SJCRH30 (cell line): ENCODE measurements at regions not wholly inside any gene's neighbourhood (a gene's known extent, or its start where the extent isn't known, plus 50 kb on each side); places are given as distances from the start of the nearest gene placed in this dataset.
"Not testable (repeated sequence)": the region's sequence is repeated elsewhere in the genome, so short reads cannot be mapped to it uniquely, and the experiment has no call there.

ENCODE experiments used
- DNase-seq, 2 experiments: peaks; one replicate each; pipeline ENCODE4 v3.0.0-alpha.2; 2015 to 2020
- H3K27ac ChIP-seq: fragments of 250-450 bp; sonication (Bioruptor Pico); 2 replicates; pipeline ENCODE4 v1.5.1; 2020; ENCODE audit warnings: mild to moderate bottlenecking, moderate library complexity
- H3K27me3 ChIP-seq: fragments of 250-450 bp; sonication (Bioruptor Pico); 2 replicates; pipeline ENCODE4 v1.5.1; 2020; ENCODE audit warnings: mild to moderate bottlenecking, moderate library complexity
- H3K36me3 ChIP-seq: fragments of 250-450 bp; sonication (Bioruptor Pico); 2 replicates; pipeline ENCODE4 v1.5.1; 2020; ENCODE audit warnings: mild to moderate bottlenecking, moderate library complexity
- H3K4me1 ChIP-seq: fragments of 250-450 bp; sonication (Bioruptor Pico); 2 replicates; pipeline ENCODE4 v1.5.1; 2020; ENCODE audit warnings: mild to moderate bottlenecking, moderate library complexity
- H3K4me3 ChIP-seq: fragments of 250-450 bp; sonication (Bioruptor Pico); 2 replicates; pipeline ENCODE4 v1.5.1; 2020; ENCODE audit warnings: mild to moderate bottlenecking, moderate library complexity
- H3K9me3 ChIP-seq: fragments of 250-450 bp; sonication (Bioruptor Pico); replicated peaks from 2 replicates; pipeline ENCODE4 v1.5.1; 2020; ENCODE audit warnings: mild to moderate bottlenecking, moderate library complexity

DNA sequence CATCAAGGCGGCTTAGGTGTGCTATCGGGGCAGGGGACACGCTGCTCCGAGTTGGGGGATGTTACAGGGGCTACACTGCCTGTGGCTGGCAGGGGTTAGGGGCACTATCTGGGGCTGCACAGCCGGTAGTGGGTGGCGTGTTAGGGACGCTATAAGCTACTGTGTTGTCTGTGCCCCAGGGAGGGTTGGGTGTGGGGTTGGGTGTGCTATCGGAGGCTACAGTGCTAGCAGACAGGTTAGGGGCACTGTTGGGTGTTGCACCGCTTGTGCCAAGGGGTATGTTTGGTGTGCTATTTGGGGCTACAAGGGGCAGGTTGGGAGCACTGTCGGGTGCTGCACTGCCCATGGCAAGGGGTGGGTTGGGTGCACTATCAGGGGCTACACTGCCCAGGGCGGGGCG, 120.2 kb upstream of the VPREB1 start:
- peaks cover 11% of the 10 kb centered on the region; the same call in 1 of the 2 replicates for H3K27me3 ChIP-seq
- no peaks in the 10 kb centered on the region for H3K36me3 ChIP-seq
- no peak overlapping the region for H3K27ac ChIP-seq
- no peaks in the 10 kb centered on the region for H3K4me1 ChIP-seq
- no peaks in the 10 kb centered on the region for H3K9me3 ChIP-seq
- H3K4me3 ChIP-seq, result no peak overlapping the region
- DNase-seq, result no peak

DNA sequence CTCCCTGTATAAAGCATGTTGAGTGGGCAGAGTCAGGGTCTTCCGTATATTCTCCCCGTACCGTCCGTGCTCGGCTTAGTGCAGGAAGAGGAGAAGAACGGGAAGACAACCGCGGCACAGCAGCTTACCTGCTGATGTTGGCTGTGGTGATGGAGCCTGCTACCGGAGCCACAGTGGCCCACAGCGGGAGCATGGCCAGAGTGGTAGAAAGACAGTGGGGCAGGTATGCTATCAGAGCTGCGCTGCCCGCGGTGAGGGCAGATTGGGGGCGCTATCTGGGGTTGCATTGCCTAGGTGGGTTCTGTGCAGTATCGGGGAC, 120.7 kb upstream of the VPREB1 start:
- H3K4me3 ChIP-seq, result no peak overlapping the region
- H3K27me3 ChIP-seq, result peaks cover 11% of the 10 kb centered on the region; the same call in 1 of the 2 replicates
- no peaks in the 10 kb centered on the region for H3K9me3 ChIP-seq
- H3K4me1 ChIP-seq, result no peaks in the 10 kb centered on the region
- H3K36me3 ChIP-seq, result no peaks in the 10 kb centered on the region
- H3K27ac ChIP-seq, result no peak overlapping the region
- DNase-seq, result no peak

DNA sequence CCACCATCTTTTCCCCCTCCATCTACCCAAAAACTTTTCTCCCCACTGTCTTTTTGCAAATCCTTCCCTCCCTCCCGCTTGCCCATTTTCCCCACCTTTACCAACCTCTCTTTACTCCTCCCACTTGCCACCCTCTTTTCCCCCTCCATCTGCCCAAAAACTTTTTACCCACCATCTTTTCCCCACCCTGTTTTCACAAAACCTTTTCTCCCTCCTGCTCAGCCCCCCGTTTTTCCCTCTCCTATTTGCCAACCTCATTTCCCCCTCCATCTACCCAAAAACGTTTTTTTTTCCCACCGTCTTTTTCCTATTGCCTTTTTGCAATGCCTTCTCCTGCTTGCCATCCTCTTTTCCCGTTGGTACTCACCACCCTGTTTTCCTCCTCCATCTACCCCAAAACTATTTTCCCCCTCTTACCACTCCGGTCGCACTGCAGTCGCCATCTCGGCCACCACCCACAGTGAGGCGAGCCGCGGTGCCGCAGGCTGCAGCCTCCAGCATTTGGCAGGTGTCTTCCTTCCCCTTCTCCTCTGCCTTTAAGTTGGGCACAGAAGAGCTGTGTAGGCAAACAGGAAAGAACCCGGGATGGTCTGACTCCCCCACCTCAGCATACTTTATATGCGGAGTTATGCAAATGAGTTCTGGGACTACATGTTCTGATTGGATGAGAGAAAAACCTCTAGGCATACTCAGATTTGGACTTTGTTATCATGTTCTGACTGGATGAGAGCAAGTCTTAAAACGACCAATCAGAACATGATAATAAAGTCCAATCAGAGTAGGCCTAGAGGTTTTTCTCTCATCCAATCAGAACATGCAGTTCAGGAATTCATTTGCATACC, 121.2 kb upstream of the VPREB1 start:
- Histone ChIP-seq H3K9me3 (no peaks in the 10 kb centered on the region), H3K27ac (no peak overlapping the region), H3K27me3 (peaks cover 11% of the 10 kb centered on the region; the same call in 1 of the 2 replicates), H3K36me3 (no peaks in the 10 kb centered on the region), H3K4me1 (no peaks in the 10 kb centered on the region), H3K4me3 (no peak overlapping the region)
- DNase-seq, result no peak

DNA sequence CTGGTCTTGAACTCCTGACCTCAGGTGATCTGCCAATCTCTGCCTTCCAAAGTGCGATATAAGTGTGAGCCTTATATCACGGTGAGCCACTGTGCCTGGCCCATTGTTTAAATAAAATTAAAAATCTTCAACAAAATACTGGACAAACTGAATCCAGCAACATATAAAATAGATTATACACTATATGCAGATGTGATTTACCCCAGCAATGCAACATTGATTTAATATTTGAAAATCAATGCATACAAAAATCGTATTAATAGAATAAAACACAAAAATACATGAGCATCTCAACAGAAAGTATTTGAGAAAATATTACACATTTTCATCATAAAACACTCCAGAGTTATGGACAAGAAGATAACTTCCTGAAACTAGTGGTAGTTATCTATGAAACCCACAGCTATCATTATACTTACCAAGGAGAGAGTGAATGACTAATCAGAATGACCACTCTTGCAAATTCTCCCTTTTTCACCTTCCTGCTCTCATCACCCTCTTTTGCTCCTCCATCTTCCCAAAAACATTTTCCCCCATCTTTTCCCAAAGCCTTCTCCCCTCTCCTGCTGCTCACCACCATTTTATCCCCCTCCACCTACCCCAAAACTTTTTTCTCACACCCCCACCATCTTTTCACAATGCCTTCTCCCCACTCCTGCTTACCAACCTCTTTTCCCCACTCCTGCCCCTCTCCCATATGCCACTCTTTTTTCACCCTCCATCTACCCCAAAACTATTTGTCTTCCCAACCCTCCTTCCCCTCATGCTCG, 122.1 kb upstream of the VPREB1 start:
- no peaks in the 10 kb centered on the region for H3K4me1 ChIP-seq
- H3K9me3 ChIP-seq, result no peaks in the 10 kb centered on the region
- no peaks in the 10 kb centered on the region for H3K36me3 ChIP-seq
- H3K27me3 ChIP-seq, result peaks cover 5% of the 10 kb centered on the region; the same call in 1 of the 2 replicates
- no peak overlapping the region for H3K27ac ChIP-seq
- no peak overlapping the region for H3K4me3 ChIP-seq
- DNase-seq, result no peak

DNA sequence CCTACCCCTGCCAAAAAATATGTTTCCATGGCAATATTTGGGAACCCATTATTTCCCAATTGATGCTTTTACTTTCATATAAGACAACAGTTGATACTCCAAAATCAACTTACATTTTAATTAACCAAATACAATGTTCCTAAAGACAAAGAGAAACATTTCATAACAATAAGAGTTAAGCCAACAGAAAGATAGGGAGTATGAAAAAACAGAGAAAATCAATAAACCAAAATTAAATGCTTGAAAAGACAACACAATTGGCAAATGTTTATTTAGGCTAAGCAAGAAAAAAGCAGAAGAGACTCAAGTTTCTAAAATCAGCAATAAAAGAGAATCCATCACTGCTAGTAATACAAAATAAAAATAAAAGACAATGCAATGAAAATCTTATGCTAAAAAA, 123.1 kb upstream of the VPREB1 start:
- no peak overlapping the region for H3K4me3 ChIP-seq
- H3K27ac ChIP-seq, result no peak overlapping the region
- H3K4me1 ChIP-seq, result no peaks in the 10 kb centered on the region
- no peaks in the 10 kb centered on the region for H3K9me3 ChIP-seq
- H3K27me3 ChIP-seq, result peaks cover 4% of the 10 kb centered on the region; the same call in 1 of the 2 replicates
- no peaks in the 10 kb centered on the region for H3K36me3 ChIP-seq
- DNase-seq, result no peak

DNA sequence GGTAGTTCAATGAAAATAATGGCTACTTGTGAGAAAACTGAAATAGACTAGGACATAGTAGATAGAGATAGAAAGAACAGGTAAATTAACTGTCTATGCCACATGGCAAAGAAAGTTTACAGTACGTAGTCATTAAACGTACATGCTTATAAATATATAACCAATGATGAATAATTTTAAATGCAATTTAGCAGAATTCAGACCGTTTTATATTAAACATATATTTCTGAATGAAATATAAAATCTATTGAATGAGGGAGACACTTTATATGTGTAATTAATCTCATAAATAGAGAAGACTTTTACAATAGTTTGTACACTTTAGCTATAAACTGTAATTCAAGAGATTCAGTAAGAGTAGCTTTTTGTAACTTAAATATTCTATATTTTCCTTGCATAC, 124.4 kb upstream of the VPREB1 start:
- Histone ChIP-seq H3K4me1 (no peaks in the 10 kb centered on the region), H3K4me3 (no peak overlapping the region), H3K36me3 (no peaks in the 10 kb centered on the region), H3K27me3 (peaks cover 4% of the 10 kb centered on the region; the same call in 1 of the 2 replicates), H3K9me3 (no peaks in the 10 kb centered on the region), H3K27ac (no peak overlapping the region)
- DNase-seq, result no peak

DNA sequence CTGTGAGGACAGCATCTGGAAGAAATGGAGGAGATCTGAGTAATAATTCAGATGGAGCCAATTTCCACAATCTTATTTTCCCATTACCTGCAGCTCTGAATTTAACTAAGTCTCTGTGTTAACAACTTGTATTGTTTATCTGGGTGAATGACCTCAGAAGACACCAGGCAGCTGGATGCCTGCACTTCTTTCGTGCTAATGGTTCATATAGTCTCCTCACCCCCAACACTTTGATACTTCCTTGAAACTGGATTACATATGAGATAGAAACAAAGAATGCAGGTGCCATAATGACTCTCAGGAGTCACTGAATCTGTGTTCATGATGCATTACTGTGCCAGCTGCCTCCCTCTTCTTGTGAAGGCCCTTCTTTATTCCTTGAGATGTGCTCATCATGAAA, 125.6 kb upstream of the VPREB1 start:
- H3K4me3 ChIP-seq, result no peak overlapping the region
- H3K27me3 ChIP-seq, result peaks cover 4% of the 10 kb centered on the region; the same call in 1 of the 2 replicates
- H3K4me1 ChIP-seq, result no peaks in the 10 kb centered on the region
- H3K9me3 ChIP-seq, result no peaks in the 10 kb centered on the region
- DNase-seq, result no peak
- H3K27ac ChIP-seq, result no peak overlapping the region
- H3K36me3 ChIP-seq, result no peaks in the 10 kb centered on the region

DNA sequence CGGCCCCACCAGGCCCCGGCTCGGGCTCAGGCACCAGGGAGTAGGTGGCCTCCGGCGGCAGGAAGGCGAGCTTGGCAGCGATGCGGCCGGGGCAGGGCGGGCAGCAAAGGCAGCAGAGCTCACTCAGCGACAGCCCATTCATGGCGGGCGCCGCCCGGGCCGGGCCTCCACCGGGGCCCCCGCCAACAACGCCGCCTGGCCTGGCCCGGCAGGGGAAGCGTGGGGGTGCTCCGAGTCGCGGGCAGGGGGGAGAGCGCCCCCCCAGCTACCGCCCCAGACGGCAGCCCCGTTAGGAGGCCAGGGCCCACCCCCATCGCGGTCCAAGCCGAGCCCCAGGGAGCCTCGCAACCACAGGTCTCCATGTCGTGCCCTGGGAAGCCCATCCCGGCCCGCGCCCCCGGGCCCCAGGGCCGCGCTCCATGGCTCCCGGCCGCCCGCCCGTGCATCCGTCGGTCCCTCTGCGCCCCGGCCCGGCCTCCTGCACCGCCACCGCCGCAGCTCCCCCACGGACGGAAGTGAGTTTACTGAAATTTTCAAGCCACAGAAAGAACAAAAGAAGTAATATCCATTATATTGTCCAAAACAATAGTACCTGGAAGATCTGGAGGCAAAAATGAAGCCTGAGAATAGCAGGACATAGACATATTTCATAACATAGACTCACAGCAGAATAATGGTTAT, 126.6 kb upstream of the VPREB1 start:
- H3K9me3 ChIP-seq, H3K4me1 ChIP-seq, H3K4me3 ChIP-seq, H3K27me3 ChIP-seq, DNase-seq, H3K36me3 ChIP-seq, H3K27ac ChIP-seq: not testable (repeated sequence)

DNA sequence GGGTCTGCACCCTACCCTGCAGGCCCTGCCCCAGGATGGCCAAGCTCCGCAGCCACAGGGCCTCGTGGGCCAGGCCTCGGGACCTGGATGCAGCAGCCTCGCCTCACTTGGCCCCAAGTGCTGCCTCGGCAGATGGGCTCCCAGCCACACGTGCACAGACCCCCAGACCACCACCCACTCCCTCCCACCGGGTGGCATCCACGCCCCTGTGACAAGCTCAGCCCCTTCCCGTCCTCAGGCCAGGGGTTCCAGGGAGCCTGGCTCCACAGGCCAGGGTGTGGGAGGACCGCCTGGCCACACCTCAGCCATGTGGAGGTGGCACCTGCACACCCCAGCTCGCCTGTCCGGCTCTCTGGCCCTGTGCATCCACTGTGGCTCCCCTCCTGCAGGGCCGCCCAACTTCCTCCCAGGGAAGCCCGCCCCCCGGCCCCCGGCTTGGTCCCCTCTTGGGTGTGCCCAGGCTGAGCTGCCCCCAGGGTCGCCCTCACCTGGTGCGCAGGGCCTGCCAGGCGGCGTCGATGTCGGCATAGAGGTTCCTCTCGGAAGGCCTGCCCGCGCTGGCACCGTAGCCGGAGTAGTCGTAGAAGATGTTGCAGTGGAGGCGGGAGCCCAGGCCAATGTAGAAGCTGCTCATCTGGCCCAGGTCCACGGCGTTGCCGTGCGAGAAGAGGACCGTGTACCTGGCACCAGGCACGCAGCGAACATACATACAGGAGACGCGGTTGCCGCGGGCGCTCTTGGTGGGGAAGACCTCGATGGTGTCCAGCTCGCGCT, 127.4 kb upstream of the VPREB1 start:
- not testable (repeated sequence) for H3K36me3 ChIP-seq, H3K4me1 ChIP-seq, H3K9me3 ChIP-seq, H3K4me3 ChIP-seq, H3K27ac ChIP-seq, H3K27me3 ChIP-seq, DNase-seq

DNA sequence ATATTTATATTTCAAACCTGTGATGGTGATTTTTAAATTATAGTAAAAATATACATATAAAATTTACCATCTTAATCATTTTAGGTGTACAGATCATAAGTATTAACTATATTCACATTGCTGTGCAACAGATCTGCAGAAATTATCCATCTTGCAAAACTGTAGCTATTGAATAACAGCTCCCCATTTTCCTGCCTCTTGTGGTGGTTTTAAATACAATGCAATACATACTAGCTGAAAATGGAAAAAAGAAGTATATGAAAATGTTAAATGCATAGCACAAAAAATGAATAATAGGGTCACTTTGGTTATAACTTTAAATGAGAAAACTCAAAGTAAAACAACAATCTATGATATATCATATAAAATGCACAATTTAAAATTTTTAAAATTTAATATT, 130.9 kb upstream of the VPREB1 start:
- Histone ChIP-seq H3K27ac (no peak overlapping the region), H3K9me3 (no peaks in the 10 kb centered on the region), H3K36me3 (no peaks in the 10 kb centered on the region), H3K4me1 (no peaks in the 10 kb centered on the region), H3K27me3 (no peaks in the 10 kb centered on the region; the same call in 1 of the 2 replicates), H3K4me3 (no peak overlapping the region)
- DNase-seq, result no peak

DNA sequence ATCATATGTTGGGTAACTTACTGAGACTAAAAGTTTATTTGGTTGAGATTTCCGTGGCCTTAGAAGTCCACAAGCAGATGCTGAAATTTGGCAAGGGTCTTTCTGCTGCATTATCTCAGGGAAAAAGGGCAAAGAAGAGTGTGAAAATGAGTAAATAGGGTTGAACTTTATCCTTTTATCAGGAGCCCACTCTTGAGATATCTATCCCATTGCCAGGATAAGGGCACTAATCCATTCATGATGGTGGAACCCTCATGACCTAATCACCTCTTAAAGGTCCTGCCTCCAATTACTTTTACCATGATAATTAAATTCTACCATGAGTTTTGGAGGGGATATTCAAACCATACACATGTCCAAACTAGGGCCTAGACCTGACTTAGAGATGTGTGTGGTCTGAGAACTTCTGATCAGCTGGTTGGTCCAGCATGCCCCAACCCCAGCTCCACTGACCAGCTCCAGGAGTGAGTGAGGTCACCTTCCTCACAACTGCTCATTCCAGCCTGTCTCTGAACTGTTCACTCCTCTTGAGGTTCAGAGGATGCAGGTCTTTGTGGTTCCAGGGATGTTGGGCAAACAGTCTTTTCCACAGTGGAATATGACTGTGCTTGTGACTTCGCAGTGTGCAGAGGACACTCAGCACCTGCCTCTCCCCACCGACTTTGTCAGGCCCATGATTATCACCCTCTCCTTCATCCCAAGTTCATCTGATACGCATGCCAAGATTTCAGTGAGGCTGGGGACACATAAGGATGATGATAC, 130.1 kb upstream of the TOP3B start:
- Histone ChIP-seq H3K4me1 (no peaks in the 10 kb centered on the region), H3K9me3 (no peaks in the 10 kb centered on the region), H3K27ac (no peak overlapping the region)

DNA sequence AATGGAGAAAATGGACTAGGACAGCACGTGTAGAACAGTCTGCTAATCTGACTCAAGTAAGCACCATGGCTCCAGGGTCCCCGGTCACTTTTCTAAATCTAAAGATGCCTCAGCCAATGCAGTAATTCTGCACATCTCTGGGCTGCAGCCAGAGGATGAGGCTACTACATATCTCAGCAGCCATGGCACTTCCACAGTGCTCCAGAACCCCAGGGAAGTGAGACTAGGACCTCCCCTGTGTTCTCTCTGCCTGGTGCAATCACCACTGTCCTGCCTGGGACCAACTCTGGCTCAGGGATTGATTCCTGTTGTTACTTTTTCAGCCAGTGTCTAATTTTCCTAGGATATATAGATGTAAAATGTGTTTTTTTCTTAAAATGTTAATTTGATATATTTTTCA, 129.4 kb upstream of the TOP3B start:
- Histone ChIP-seq H3K4me3 (no peak overlapping the region), H3K4me1 (no peaks in the 10 kb centered on the region), H3K27ac (no peak overlapping the region), H3K27me3 (no peaks in the 10 kb centered on the region; the same call in 1 of the 2 replicates), H3K36me3 (no peaks in the 10 kb centered on the region), H3K9me3 (no peaks in the 10 kb centered on the region)
- DNase-seq, result no peak

More for the DNA sequence above, 130.1 kb upstream of the TOP3B start:
- H3K27me3 ChIP-seq, result no peaks in the 10 kb centered on the region; the same call in 1 of the 2 replicates
- DNase-seq, result no peak
- H3K36me3 ChIP-seq, result no peaks in the 10 kb centered on the region
- H3K4me3 ChIP-seq, result no peak overlapping the region

DNA sequence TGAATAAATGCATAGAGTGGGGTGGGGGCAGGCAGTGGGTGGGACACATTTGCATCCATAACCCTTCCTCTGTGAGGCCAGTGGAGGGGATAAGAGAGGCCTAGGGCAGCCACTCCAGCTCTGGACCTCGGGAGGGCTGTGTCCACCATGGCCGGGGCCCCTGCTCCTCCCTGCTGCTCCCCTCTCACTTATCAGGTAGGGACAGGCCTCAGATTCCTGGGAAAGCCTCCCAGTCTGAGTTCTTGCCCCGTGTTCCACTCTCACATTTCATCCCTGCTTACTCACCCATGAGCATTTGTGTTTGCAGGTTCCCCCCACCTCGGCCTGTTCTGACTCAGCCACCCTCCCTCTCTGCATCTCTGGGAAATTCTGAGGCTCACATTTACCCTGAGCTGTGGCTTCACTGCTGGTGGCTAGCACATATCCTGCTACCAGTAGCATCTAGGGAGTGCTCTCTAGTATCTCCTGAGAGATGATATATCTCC, 128.7 kb upstream of the TOP3B start:
- H3K4me3 ChIP-seq, result no peak overlapping the region
- DNase-seq, result peak in 1 of 2 experiments; percentile 4

More for the DNA sequence above, 128.7 kb upstream of the TOP3B start:
- H3K27me3 ChIP-seq, result no peaks in the 10 kb centered on the region; the same call in 1 of the 2 replicates
- no peaks in the 10 kb centered on the region for H3K36me3 ChIP-seq
- H3K27ac ChIP-seq, result no peak overlapping the region
- no peaks in the 10 kb centered on the region for H3K4me1 ChIP-seq
- H3K9me3 ChIP-seq, result no peaks in the 10 kb centered on the region
